Neural cell (in vitro differentiated cells): ENCODE measurements at regions not wholly inside any gene's neighbourhood (a gene's known extent, or its start where the extent isn't known, plus 50 kb on each side); places are given as distances from the start of the nearest gene placed in this dataset.

ENCODE experiments used
- H2AFZ ChIP-seq: fragments of 200-600, 300-800 bp; sonication (generic), shearing (Covaris generic); 2 replicates; pipeline ENCODE4 v1.6.0; 2014; ENCODE audit warnings: low read depth, mild to moderate bottlenecking, antibody characterized with exemption, low read length, moderate library complexity
- H3F3A ChIP-seq: fragments of 200-600 bp; shearing (Covaris generic); 2 replicates; pipeline ENCODE4 v1.6.1; 2016; ENCODE audit warnings: mild to moderate bottlenecking, moderate library complexity, mixed read lengths, antibody characterized with exemption, low read length; ENCODE audit not compliant: insufficient read depth, poor library complexity, severe bottlenecking
- H3K27ac ChIP-seq: fragments of 200-600, 300-800 bp; sonication (generic), shearing (Covaris generic); 2 replicates; pipeline ENCODE4 v1.5.1; 2014; ENCODE audit warnings: mild to moderate bottlenecking, low read length, moderate library complexity
- H3K27me3 ChIP-seq: fragments of 300-800, 200-600 bp; sonication (generic), shearing (Covaris generic); 2 replicates; pipeline ENCODE4 v1.6.0; 2014; ENCODE audit warnings: mild to moderate bottlenecking, low read depth, low read length, moderate library complexity; ENCODE audit not compliant: insufficient read depth
- H3K36me3 ChIP-seq: fragments of 300-800, 200-600 bp; sonication (generic), shearing (Covaris generic); 2 replicates; pipeline ENCODE4 v1.5.1; 2014; ENCODE audit warnings: mild to moderate bottlenecking, antibody characterized with exemption, low read length, moderate library complexity; ENCODE audit not compliant: insufficient read depth
- H3K4me2 ChIP-seq: fragments of 300-800, 200-600 bp; sonication (generic), shearing (Covaris generic); 2 replicates; pipeline ENCODE4 v1.6.0; 2014; ENCODE audit warnings: mild to moderate bottlenecking, low read length
- H3K4me3 ChIP-seq: fragments of 300-800, 200-600 bp; sonication (generic), shearing (Covaris generic); 2 replicates; pipeline ENCODE4 v1.5.1; 2014; ENCODE audit warnings: mild to moderate bottlenecking, low read length, moderate library complexity
- H3K79me2 ChIP-seq: fragments of 200-600 bp; shearing (Covaris generic); replicated peaks from 2 replicates; pipeline ENCODE4 v1.6.0; 2014; ENCODE audit warnings: mild to moderate bottlenecking, low read length, moderate library complexity; ENCODE audit not compliant: insufficient read depth
- H3K9ac ChIP-seq: fragments of 300-800, 200-600 bp; sonication (generic), shearing (Covaris generic); 2 replicates; pipeline ENCODE4 v1.6.1; 2016; ENCODE audit warnings: mild to moderate bottlenecking, low read length, mixed read lengths
- H3K9me2 ChIP-seq: fragments of 200-600 bp; shearing (Covaris generic); 2 replicates; pipeline ENCODE4 v1.6.1; 2016; ENCODE audit warnings: mild to moderate bottlenecking, low read length, mixed read lengths; ENCODE audit not compliant: insufficient read depth
- H3K9me3 ChIP-seq: fragments of 200-600, 300-800 bp; sonication (generic), shearing (Covaris generic); 2 replicates; pipeline ENCODE4 v1.6.1; 2016; ENCODE audit warnings: mild to moderate bottlenecking, mixed run types, low read length, moderate library complexity, mixed read lengths
- H4K20me1 ChIP-seq: fragments of 200-600 bp; shearing (Covaris generic); 2 replicates; pipeline ENCODE4 v1.6.1; 2016; ENCODE audit warnings: mild to moderate bottlenecking, mixed run types; ENCODE audit not compliant: insufficient read depth
- CTCF ChIP-seq: fragments of 450-650 bp; IDR thresholded peaks from 2 replicates; pipeline ENCODE4 v1.5.1; 2014; ENCODE audit warnings: antibody characterized with exemption, mild to moderate bottlenecking, moderate library complexity; ENCODE audit not compliant: poor library complexity, severe bottlenecking
- POLR2AphosphoS5 ChIP-seq: IDR thresholded peaks from 2 replicates; pipeline ENCODE4 v1.6.1; 2012
- RAD21 ChIP-seq: fragments of 450-650 bp; conservative IDR thresholded peaks from 2 replicates; pipeline ENCODE4 v1.6.1; 2014; ENCODE audit warnings: antibody characterized with exemption, mild to moderate bottlenecking, moderate library complexity
- REST ChIP-seq: IDR thresholded peaks from 2 replicates; pipeline ENCODE4 v1.6.1; 2012; ENCODE audit warnings: borderline replicate concordance
- SMC3 ChIP-seq: fragments of 450-650 bp; conservative IDR thresholded peaks from 2 replicates; pipeline ENCODE4 v1.6.1; 2014; ENCODE audit warnings: antibody characterized with exemption, mild to moderate bottlenecking, moderate library complexity; ENCODE audit not compliant: poor library complexity
- TAF1 ChIP-seq: IDR thresholded peaks from 2 replicates; pipeline ENCODE4 v1.6.1; 2012; ENCODE audit warnings: low read depth

- no peak overlapping the region for H3K4me3 ChIP-seq
- no peak overlapping the region for H3K27ac ChIP-seq
- H3K4me2 ChIP-seq: no peak overlapping the region
Observed at GRCh38 chr18:23331091-23331920, 121.8 kb upstream of the RIOK3 start.

GRCh38 chr18:23332356-23332755, 120.7 kb upstream of the RIOK3 start:
- Histone ChIP-seq H3K4me3 (no peak overlapping the region), H3K36me3 (no peaks in the 10 kb centered on the region), H3K27ac (no peak overlapping the region), H3K9me3 (no peaks in the 10 kb centered on the region), H3K27me3 (no peaks in the 10 kb centered on the region), H3K79me2 (no peaks in the 10 kb centered on the region), H3K4me2 (no peak overlapping the region), H3F3A (no peaks in the 10 kb centered on the region), H3K9ac (no peak overlapping the region), H4K20me1 (no peaks in the 10 kb centered on the region), H2AFZ (no peak overlapping the region), H3K9me2 (no peaks in the 10 kb centered on the region)
- no peak for TF ChIP-seq RAD21

More at GRCh38 chr18:23331091-23331920, 121.8 kb upstream of the RIOK3 start:
- Histone ChIP-seq H3K9me2 (no peaks in the 10 kb centered on the region), H3K9me3 (no peaks in the 10 kb centered on the region), H3K79me2 (no peaks in the 10 kb centered on the region), H3K36me3 (no peaks in the 10 kb centered on the region), H3F3A (no peaks in the 10 kb centered on the region), H2AFZ (no peak overlapping the region), H4K20me1 (no peaks in the 10 kb centered on the region), H3K27me3 (no peaks in the 10 kb centered on the region), H3K9ac (no peak overlapping the region)
- TF ChIP-seq REST: no peak
- no peak for TF ChIP-seq CTCF
- no peak for TF ChIP-seq SMC3

- no peaks in the 10 kb centered on the region for H4K20me1 ChIP-seq
- H3K9me2 ChIP-seq: no peaks in the 10 kb centered on the region
- H3K36me3 ChIP-seq: no peaks in the 10 kb centered on the region
- H3K9ac ChIP-seq: no peak overlapping the region
- H3K4me2 ChIP-seq: no peak overlapping the region
- no peak overlapping the region for H3K4me3 ChIP-seq
- TF ChIP-seq POLR2AphosphoS5 (no peak), TAF1 (no peak)
- H3K27me3 ChIP-seq: no peaks in the 10 kb centered on the region
- H2AFZ ChIP-seq: no peak overlapping the region
- H3K27ac ChIP-seq: no peak overlapping the region
- H3K9me3 ChIP-seq: no peaks in the 10 kb centered on the region
- H3K79me2 ChIP-seq: no peaks in the 10 kb centered on the region
- no peaks in the 10 kb centered on the region for H3F3A ChIP-seq
Observed at GRCh38 chr18:23333827-23334226, 119.3 kb upstream of the RIOK3 start.
